Tibial nerve (tissue), 3 donors: ENCODE measurements at regions not wholly inside any gene's neighbourhood (a gene's known extent, or its start where the extent isn't known, plus 50 kb on each side); places are given as distances from the start of the nearest gene placed in this dataset.

Source experiments
- POLR2A ChIP-seq, 2 donors: fragments of 450-650 bp; IDR thresholded peaks; one replicate each; pipeline ENCODE4 v1.6.1; 2017; ENCODE audit warnings: antibody characterized with exemption in 2 of 2, mild to moderate bottlenecking in 2 of 2, moderate library complexity in 2 of 2
- TF ChIP-seq, protein P1 (sequence below), 5 experiments: fragments of 200-600 bp in 3 of 5; fragments of 450-650 bp in 2 of 5; sonication (generic) in 3 of 5; IDR thresholded peaks; one replicate each; pipeline ENCODE4 v1.5.1; 2016 to 2019; ENCODE audit warnings: antibody characterized with exemption in 5 of 5, mild to moderate bottlenecking in 3 of 5, moderate library complexity in 2 of 5

- TF ChIP-seq, protein P1, sequence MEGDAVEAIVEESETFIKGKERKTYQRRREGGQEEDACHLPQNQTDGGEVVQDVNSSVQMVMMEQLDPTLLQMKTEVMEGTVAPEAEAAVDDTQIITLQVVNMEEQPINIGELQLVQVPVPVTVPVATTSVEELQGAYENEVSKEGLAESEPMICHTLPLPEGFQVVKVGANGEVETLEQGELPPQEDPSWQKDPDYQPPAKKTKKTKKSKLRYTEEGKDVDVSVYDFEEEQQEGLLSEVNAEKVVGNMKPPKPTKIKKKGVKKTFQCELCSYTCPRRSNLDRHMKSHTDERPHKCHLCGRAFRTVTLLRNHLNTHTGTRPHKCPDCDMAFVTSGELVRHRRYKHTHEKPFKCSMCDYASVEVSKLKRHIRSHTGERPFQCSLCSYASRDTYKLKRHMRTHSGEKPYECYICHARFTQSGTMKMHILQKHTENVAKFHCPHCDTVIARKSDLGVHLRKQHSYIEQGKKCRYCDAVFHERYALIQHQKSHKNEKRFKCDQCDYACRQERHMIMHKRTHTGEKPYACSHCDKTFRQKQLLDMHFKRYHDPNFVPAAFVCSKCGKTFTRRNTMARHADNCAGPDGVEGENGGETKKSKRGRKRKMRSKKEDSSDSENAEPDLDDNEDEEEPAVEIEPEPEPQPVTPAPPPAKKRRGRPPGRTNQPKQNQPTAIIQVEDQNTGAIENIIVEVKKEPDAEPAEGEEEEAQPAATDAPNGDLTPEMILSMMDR (IDR thresholded peaks at IDR 0.05): no peak
- TF ChIP-seq POLR2A (IDR thresholded peaks at IDR 0.05): no peak
These were observed 378.2 kb upstream of the KAZN start for GRCh38 chr1:14220324-14220723.
